ENCODE measurements at regions not wholly inside any gene's neighbourhood (a gene's known extent, or its start where the extent isn't known, plus 50 kb on each side); places are given as distances from the start of the nearest gene placed in this dataset.
A peak's percentile ranks its signal among the peaks of the same experiment; 100 is the strongest.

DNA sequence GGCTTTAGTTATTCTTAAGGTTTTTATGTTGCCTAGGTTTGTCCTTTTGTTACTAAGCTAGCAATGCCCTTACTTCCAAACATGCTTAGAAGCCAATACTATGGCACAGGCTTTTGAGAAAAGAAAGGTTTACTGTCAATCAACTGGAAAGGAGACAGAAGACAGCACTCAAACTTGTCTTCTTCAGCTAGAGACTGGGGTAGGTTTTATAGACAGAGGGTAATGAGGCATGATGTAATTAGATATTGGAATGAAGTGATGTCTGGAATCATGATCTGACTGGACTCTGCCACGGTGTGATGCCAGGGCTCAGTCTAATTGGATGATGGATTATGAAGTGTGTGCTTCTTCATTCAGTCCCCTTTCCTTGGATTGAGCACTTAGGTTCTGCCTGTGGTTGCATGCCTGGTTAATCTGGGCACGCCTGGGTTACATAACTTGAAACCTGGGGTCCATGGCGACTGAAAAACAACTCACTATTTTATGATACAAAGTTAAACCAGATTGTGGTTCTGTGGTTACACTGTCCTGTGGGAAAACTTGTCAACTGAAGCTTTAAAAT lies 625.8 kb downstream of the BRINP3 start:
- DNase-seq, result no peak

DNA sequence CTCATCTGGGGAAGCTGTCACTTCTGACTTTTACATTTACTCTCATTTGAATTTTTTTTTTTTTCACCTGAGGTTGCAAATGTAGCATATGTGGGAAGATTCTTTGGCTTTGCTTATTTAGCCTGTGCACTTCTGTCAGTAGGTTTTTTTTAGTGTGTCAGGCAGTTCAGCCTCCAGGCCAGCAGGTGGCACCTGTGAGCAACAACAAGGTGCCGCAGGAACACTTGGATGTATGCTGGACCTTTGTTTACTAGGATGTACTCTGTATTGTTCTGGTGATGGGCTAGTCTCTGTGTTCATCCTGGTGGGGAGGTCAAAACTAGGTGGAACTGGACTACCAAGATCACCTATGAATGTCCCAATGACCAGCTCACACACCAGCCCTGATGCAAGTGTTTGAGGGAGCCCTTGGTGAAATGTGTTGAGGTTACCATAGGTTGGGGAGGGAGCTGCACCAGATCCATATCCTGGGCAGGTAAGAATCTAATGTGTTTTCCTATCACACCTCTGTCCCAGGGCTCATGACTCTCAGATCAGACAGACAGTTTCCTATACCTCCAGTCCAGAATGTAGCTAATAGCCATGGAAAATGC lies 618.2 kb downstream of the BRINP3 start:
- DNase-seq, result peak; percentile 1

DNA sequence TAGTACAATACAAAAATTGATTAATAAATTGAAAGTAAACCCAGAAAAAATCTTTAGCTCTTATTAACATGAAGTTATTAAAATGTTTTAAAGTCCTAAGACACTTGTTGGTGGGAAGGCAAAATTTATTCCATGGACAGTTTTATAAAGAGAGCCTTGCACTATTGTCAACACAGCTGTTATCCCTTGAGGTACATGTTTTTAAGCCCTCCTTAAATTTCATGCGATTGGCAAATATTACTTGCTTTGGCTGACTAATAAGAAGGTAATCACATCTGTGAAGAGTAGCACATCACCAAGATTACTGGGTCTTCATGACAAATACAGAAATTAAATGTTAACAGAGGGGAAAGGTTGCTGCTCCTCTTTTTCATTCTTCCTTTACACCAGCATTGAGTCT lies 611.1 kb downstream of the BRINP3 start:
- DNase-seq, result no peak

DNA sequence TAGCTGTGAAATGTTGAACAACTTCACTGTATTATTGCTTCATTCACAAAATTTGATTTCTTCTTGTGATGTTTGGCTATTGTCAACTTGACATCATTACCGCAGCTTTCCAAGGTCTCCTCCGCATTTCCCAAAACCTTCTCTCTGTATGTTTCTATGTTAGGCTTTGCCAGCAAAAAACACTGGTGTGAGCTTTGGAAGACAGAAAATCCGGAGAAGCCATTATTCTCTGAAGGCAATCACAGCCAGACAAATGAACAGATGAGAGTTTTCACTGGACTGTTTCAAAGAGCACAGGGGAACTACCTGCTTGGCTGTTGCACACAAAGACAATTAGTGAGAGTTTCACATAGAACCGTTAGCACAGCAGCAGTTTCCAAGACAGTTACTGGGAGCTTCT lies 609.6 kb downstream of the BRINP3 start:
- no peak for DNase-seq

DNA sequence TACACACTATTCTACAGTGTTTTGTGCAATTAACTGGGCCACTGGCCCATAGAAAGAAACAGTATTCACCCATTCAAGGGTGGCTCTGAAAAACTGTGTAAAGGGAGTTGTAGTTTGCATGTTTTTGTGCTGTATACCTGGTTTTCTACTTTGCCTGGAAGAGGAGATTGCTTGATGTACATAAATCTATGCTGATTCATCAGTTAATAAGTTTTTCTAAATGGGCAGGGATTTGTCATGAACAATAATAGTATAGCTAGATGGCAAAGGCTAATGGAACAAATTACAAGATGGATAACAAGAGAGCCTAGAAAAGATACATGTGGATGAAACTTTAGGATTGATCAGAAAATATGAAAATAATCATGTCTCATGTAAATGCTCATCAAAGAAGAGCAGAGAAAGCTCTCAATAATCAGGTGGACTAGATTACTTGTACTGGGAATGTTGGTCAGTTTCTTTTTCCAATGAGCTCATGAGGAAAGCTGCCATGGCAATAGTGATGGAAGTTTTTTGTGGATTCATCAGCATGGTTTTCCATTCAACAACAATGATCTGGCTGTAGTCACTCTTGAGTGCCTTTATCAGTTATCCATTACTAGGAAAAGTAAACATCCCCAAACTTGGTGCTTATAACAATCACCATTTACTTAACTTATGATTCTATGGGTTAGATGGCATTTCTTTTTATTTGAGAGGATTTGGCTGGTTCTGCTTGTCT lies 602.8 kb downstream of the BRINP3 start:
- DNase-seq, result no peak

- no peak for DNase-seq
Observed at GRCh38 chr1:189880135-189880534, 597.5 kb downstream of the BRINP3 start.

DNA sequence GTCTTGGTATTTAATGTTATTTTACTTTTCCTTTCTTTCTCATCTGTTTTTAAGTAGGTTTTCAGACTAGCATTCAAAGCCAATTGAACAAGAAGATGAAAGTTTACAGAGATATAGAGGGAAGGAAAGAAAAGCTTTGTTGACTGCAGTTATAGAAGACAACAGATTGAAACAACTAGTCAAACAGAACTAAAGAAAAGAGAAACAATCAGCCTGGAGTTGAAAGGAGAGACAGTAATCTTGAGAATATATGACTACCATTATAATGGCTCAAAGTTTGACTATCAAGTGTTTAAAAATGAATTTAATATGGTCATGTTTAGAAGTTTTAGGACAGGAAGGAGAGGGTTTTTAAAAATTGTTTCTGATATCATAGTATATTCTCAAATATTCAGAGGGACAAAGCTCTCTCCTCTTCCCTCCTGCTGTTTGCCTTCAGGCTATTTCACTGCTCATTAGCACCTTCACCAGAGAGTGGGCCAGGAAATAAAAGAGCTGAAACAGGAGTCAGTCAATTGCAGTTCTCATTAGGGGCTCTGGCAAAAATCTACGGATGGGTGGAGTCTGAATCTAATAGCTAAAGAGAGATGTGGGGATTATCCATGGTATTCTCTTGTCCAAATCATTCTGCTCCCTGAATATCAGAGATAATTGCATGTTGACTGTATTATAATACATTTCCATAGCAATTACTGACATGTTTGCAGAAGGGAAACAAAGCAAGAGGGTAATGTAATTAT lies 577.8 kb downstream of the BRINP3 start:
- no peak for DNase-seq

DNA sequence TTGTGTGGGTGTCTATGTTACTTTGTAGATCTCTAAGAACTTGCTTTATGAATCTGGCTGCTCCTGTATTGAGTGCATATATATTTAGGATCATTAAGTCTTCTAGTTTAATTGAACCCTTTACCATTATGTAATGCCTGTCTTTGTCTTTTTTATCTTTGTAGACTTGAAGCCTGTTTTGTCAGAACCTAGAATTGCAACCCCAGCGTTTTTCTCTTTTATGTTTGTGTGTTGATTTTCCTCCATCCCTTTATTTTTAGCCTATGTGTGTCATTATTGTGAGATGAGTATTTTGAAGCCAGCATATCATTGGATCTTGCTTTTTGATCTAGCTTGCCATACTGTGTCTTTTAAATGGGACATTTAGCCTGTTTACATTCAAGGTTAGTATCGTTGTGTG lies 573.2 kb downstream of the BRINP3 start:
- no peak for DNase-seq

- DNase-seq, result no peak
Observed at GRCh38 chr1:189908113-189908512, 569.6 kb downstream of the BRINP3 start.

- no peak for DNase-seq
Observed at GRCh38 chr1:189921613-189922012, 556.1 kb downstream of the BRINP3 start.

DNA sequence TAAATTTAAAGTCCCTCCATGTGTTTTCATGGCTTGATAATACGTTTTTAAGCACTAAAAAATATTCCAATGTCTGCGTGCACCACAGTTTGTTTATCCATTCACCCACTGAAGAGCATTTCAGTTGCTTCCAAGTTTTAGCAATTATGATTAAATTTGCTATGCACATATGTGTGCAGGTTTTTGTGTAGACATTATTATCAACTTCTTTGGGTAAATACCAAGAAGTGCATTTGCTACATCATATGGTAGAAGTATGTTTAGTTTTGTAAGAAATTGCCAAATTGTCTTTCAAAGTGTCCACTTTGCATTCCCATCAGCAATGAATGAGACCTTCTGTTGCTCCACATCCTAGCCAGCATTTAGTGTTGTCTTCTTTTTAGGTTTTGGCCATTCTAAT lies 550.0 kb downstream of the BRINP3 start:
- DNase-seq, result no peak

- no peak for DNase-seq
Observed at GRCh38 chr1:189929501-189930099, 548.1 kb downstream of the BRINP3 start.

GRCh38 chr1:189936861-189937260 lies 540.8 kb downstream of the BRINP3 start:
- no peak for DNase-seq

- no peak for DNase-seq
Observed at GRCh38 chr1:189939967-189940366, 537.7 kb downstream of the BRINP3 start.

DNA sequence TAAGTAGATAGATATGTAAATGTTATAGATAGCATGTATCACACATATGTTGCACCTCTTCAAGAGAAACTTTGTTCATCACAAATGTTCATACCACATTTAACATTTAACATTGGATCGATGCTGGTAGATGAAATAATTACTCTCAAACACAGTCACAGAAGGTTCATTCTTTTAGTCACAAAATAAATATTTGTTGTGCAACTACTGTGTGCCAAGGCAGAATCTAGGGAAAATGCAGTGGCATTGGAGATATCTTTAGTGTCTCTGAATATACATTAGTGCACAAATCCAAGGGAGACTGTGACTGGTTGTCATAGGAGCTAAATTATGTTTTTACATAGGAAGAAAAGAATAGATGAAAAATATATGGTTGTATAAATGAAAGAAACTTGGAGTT lies 535.7 kb downstream of the BRINP3 start:
- DNase-seq, result no peak

DNA sequence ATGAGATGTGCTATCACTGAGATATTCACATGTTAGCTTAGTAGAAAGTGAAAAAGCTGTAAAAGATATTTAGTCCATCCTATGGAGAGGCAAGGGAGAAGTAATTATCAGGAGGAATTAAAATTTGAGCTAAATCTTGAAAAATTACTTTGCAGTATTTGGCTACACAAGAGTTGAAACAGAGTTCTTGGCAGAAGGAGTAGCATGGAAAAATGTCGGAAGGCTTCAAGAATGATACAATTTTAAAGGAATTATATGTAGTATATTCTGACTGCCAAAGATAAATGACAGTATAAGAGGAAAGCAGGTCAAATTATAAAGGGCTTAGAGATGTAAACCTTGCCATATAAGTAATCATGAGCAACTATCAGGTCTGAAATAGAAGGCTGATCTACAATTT lies 518.9 kb downstream of the BRINP3 start:
- DNase-seq, result no peak

DNA sequence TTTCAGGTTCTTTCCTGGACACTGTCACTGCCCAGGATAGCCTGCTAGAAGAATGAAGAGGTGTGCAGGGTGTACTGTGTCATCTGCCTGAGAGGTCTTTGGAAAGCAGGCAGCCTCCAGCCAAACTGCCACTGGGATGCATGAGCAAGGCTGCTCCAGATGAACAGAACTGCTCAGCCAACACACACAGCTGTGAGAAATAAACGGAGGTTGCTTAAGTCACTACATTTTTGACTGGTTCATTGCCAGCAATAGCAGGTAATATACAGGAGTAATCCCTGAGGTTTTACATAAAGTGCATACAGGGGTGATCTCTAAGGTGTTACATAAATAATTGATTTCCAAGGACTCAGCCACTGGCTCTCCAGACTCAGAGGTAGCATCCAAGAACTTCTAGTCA lies 516.9 kb downstream of the BRINP3 start:
- no peak for DNase-seq

- no peak for DNase-seq
Observed at GRCh38 chr1:189962181-189962580, 515.5 kb downstream of the BRINP3 start.

GRCh38 chr1:189970331-189971230 lies 507.1 kb downstream of the BRINP3 start:
- DNase-seq, result no peak

- DNase-seq, result no peak
Observed at GRCh38 chr1:189971656-189972055, 506.0 kb downstream of the BRINP3 start.

- no peak for DNase-seq
Observed at GRCh38 chr1:189977184-189977583, 500.5 kb downstream of the BRINP3 start.

DNA sequence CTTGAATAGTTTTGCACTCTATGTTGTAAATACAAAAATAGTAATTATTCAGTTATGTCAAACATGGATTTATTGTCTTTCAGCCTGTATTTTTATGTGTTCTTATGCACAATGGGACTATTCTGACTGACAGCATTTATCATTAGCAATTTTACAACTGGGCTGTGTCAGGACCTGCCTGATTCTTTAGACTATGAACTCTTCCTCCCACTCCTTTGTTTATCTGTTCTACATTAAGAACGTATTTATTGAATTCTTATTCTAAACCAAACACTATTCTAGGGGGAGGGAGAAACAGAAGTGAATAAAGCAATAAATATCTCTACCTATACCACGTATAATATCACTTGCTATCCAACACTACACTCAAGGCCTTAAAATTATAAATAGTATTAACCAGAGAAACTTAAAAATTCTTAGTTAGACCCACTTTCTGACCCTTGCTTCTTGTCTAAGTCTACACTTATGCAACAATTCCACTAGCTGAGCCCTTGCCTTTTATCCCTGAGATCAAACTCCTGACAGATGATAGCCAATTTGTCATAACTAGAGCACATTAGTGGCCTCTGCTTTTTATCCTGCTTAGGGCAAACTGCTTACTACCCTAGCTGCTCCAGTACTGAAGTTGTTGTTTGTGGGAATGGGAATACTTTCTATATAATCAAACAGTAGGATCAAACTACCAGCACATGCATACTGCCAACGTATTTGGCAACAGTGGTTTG lies 494.3 kb downstream of the BRINP3 start:
- no peak for DNase-seq
